Caki2 (cell line): ENCODE measurements at regions not wholly inside any gene's neighbourhood (a gene's known extent, or its start where the extent isn't known, plus 50 kb on each side); places are given as distances from the start of the nearest gene placed in this dataset.
"Not testable (repeated sequence)": the region's sequence is repeated elsewhere in the genome, so short reads cannot be mapped to it uniquely, and the experiment has no call there.

ENCODE experiments used
- DNase-seq: peaks from one replicate; pipeline ENCODE4 v3.0.0-alpha.2; 2015; ENCODE audit warnings: low read depth
- in situ Hi-C: cut with HindIII; loops from 2 replicates; pipeline ENCODE4 v1.10.0; 2016; ENCODE audit warnings: low sequenced_read_pairs, low pct_unique_long_range_greater_than_20kb, mixed read lengths

- in situ Hi-C loops, result no loop called here
- no peak for DNase-seq
These were observed 194.3 kb upstream of the ERBB4 start for GRCh38 chr2:212732860-212733259.

GRCh38 chr2:212730994-212731393 lies 192.4 kb upstream of the ERBB4 start:
- DNase-seq, result no peak
- in situ Hi-C loops, result no loop called here

GRCh38 chr2:212728717-212729116 lies 190.1 kb upstream of the ERBB4 start:
- in situ Hi-C loops, result no loop called here
- DNase-seq, result no peak

- in situ Hi-C loops, result no loop called here
These were observed 189.1 kb upstream of the ERBB4 start for GRCh38 chr2:212727751-212728150.

GRCh38 chr2:212726403-212726802 lies 187.8 kb upstream of the ERBB4 start:
- in situ Hi-C loops, result no loop called here
- DNase-seq, result no peak

More at GRCh38 chr2:212727751-212728150, 189.1 kb upstream of the ERBB4 start:
- DNase-seq, result no peak

GRCh38 chr2:212725180-212725579 lies 186.6 kb upstream of the ERBB4 start:
- in situ Hi-C loops, result no loop called here
- DNase-seq, result no peak

GRCh38 chr2:212723226-212723625 lies 184.6 kb upstream of the ERBB4 start:
- no peak for DNase-seq
- in situ Hi-C loops, result no loop called here

GRCh38 chr2:212722046-212722445 lies 183.4 kb upstream of the ERBB4 start:
- DNase-seq, result no peak
- in situ Hi-C loops, result no loop called here

- DNase-seq, result no peak
- in situ Hi-C loops, result no loop called here
These were observed 182.4 kb upstream of the ERBB4 start for GRCh38 chr2:212721026-212721451.

- in situ Hi-C loops, DNase-seq: not testable (repeated sequence)
These were observed 176.8 kb upstream of the ERBB4 start for GRCh38 chr2:212715411-212715810.

GRCh38 chr2:212713681-212714080 lies 175.1 kb upstream of the ERBB4 start:
- DNase-seq, result no peak
- in situ Hi-C loops, result no loop called here

GRCh38 chr2:212712991-212713390 lies 174.4 kb upstream of the ERBB4 start:
- in situ Hi-C loops, result no loop called here
- DNase-seq, result no peak

- no peak for DNase-seq
- in situ Hi-C loops, result no loop called here
These were observed 173.9 kb upstream of the ERBB4 start for GRCh38 chr2:212712466-212712865.

- in situ Hi-C loops, result no loop called here
- peak; percentile 13 for DNase-seq
These were observed 173.3 kb upstream of the ERBB4 start for GRCh38 chr2:212711856-212712255.

GRCh38 chr2:212709280-212709679 lies 170.7 kb upstream of the ERBB4 start:
- in situ Hi-C loops, result no loop called here
- peak; percentile 21 for DNase-seq

GRCh38 chr2:212708355-212708754 lies 169.8 kb upstream of the ERBB4 start:
- DNase-seq, result no peak
- in situ Hi-C loops, result no loop called here

GRCh38 chr2:212695426-212695825 lies 156.8 kb upstream of the ERBB4 start:
- in situ Hi-C loops, result no loop called here

GRCh38 chr2:212694398-212694797 lies 155.8 kb upstream of the ERBB4 start:
- DNase-seq, result no peak
- in situ Hi-C loops, result no loop called here

More at GRCh38 chr2:212695426-212695825, 156.8 kb upstream of the ERBB4 start:
- DNase-seq, result no peak

- in situ Hi-C loops, result no loop called here
- no peak for DNase-seq
These were observed 153.9 kb upstream of the ERBB4 start for GRCh38 chr2:212692466-212692865.

- DNase-seq, result peak; percentile 30
- in situ Hi-C loops, result no loop called here
These were observed 147.8 kb upstream of the ERBB4 start for GRCh38 chr2:212686285-212686895.
